ENCODE measurements at regions not wholly inside any gene's neighbourhood (a gene's known extent, or its start where the extent isn't known, plus 50 kb on each side); places are given as distances from the start of the nearest gene placed in this dataset.

GRCh38 chr18:28820353-28820752 lies 643.4 kb upstream of the CDH2 start:
- H3K4me3 ChIP-seq (IDR thresholded peaks at IDR 0.05; ENCODE audit: insufficient read depth, low read depth, low read length), result no peak overlapping the region
- TF ChIP-seq, protein P1, sequence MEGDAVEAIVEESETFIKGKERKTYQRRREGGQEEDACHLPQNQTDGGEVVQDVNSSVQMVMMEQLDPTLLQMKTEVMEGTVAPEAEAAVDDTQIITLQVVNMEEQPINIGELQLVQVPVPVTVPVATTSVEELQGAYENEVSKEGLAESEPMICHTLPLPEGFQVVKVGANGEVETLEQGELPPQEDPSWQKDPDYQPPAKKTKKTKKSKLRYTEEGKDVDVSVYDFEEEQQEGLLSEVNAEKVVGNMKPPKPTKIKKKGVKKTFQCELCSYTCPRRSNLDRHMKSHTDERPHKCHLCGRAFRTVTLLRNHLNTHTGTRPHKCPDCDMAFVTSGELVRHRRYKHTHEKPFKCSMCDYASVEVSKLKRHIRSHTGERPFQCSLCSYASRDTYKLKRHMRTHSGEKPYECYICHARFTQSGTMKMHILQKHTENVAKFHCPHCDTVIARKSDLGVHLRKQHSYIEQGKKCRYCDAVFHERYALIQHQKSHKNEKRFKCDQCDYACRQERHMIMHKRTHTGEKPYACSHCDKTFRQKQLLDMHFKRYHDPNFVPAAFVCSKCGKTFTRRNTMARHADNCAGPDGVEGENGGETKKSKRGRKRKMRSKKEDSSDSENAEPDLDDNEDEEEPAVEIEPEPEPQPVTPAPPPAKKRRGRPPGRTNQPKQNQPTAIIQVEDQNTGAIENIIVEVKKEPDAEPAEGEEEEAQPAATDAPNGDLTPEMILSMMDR (conservative IDR thresholded peaks at IDR 0.05; ENCODE audit: low read depth, low read length), result no peak
- peaks cover 32% of the 10 kb centered on the region for H3K4me1 ChIP-seq (ENCODE audit: low read depth, poor library complexity, severe bottlenecking)
- H4K20me1 ChIP-seq (ENCODE audit: insufficient read depth), result no peaks in the 10 kb centered on the region
- H3K27ac ChIP-seq, result no peak overlapping the region
- H3K79me2 ChIP-seq (ENCODE audit: insufficient read depth, low read depth), result no peaks in the 10 kb centered on the region
- H3K9ac ChIP-seq, result no peak overlapping the region
- no peaks in the 10 kb centered on the region; the same call in 1 of the 2 replicates for H3K27me3 ChIP-seq (ENCODE audit: insufficient read depth, low read depth)
- no peaks in the 10 kb centered on the region for H3K36me3 ChIP-seq (ENCODE audit: insufficient read depth)
- H3K4me2 ChIP-seq, result no peak overlapping the region
- H2AFZ ChIP-seq (ENCODE audit: low read depth), result no peak overlapping the region

GRCh38 chr18:28816155-28816554 lies 639.2 kb upstream of the CDH2 start:
- no peak overlapping the region for H2AFZ ChIP-seq (ENCODE audit: low read depth)
- no peaks in the 10 kb centered on the region for H3K79me2 ChIP-seq (ENCODE audit: insufficient read depth, low read depth)
- H3K4me3 ChIP-seq (IDR thresholded peaks at IDR 0.05; ENCODE audit: insufficient read depth, low read depth, low read length), result no peak overlapping the region
- no peaks in the 10 kb centered on the region for H4K20me1 ChIP-seq (ENCODE audit: insufficient read depth)
- no peaks in the 10 kb centered on the region for H3K4me1 ChIP-seq (ENCODE audit: low read depth, poor library complexity, severe bottlenecking)
- no peak overlapping the region for H3K27ac ChIP-seq
- H3K9ac ChIP-seq, result no peak overlapping the region
- TF ChIP-seq, protein P1 (conservative IDR thresholded peaks at IDR 0.05; ENCODE audit: low read depth, low read length), result no peak
- H3K4me2 ChIP-seq, result no peak overlapping the region
- no peaks in the 10 kb centered on the region for H3K36me3 ChIP-seq (ENCODE audit: insufficient read depth)
- H3K27me3 ChIP-seq (ENCODE audit: insufficient read depth, low read depth), result no peaks in the 10 kb centered on the region; the same call in 1 of the 2 replicates

GRCh38 chr18:28814365-28814764 lies 637.4 kb upstream of the CDH2 start:
- Histone ChIP-seq H3K27me3 (ENCODE audit: insufficient read depth, low read depth) (no peaks in the 10 kb centered on the region; the same call in 1 of the 2 replicates), H3K27ac (no peak overlapping the region), H3K9ac (no peak overlapping the region), H4K20me1 (ENCODE audit: insufficient read depth) (no peaks in the 10 kb centered on the region), H3K36me3 (ENCODE audit: insufficient read depth) (no peaks in the 10 kb centered on the region), H2AFZ (ENCODE audit: low read depth) (no peak overlapping the region), H3K4me3 (IDR thresholded peaks at IDR 0.05; ENCODE audit: insufficient read depth, low read depth, low read length) (no peak overlapping the region), H3K4me1 (ENCODE audit: low read depth, poor library complexity, severe bottlenecking) (no peaks in the 10 kb centered on the region), H3K4me2 (no peak overlapping the region), H3K79me2 (ENCODE audit: insufficient read depth, low read depth) (no peaks in the 10 kb centered on the region)
- TF ChIP-seq, protein P1 (conservative IDR thresholded peaks at IDR 0.05; ENCODE audit: low read depth, low read length), result no peak

- H2AFZ ChIP-seq (ENCODE audit: low read depth), result no peak overlapping the region
- no peaks in the 10 kb centered on the region for H3K79me2 ChIP-seq (ENCODE audit: insufficient read depth, low read depth)
- TF ChIP-seq, protein P1 (conservative IDR thresholded peaks at IDR 0.05; ENCODE audit: low read depth, low read length), result no peak
- H3K9ac ChIP-seq, result no peak overlapping the region
- no peaks in the 10 kb centered on the region for H3K4me1 ChIP-seq (ENCODE audit: low read depth, poor library complexity, severe bottlenecking)
- no peak overlapping the region for H3K27ac ChIP-seq
- no peaks in the 10 kb centered on the region for H3K36me3 ChIP-seq (ENCODE audit: insufficient read depth)
- no peak overlapping the region for H3K4me3 ChIP-seq (IDR thresholded peaks at IDR 0.05; ENCODE audit: insufficient read depth, low read depth, low read length)
- H3K27me3 ChIP-seq (ENCODE audit: insufficient read depth, low read depth), result no peaks in the 10 kb centered on the region
- H3K4me2 ChIP-seq, result no peak overlapping the region
- no peaks in the 10 kb centered on the region for H4K20me1 ChIP-seq (ENCODE audit: insufficient read depth)
Observed at GRCh38 chr18:28808373-28808772, 631.4 kb upstream of the CDH2 start.
